ENCODE measurements at regions not wholly inside any gene's neighbourhood (a gene's known extent, or its start where the extent isn't known, plus 50 kb on each side); places are given as distances from the start of the nearest gene placed in this dataset.
"Not testable (repeated sequence)": the region's sequence is repeated elsewhere in the genome, so short reads cannot be mapped to it uniquely, and the experiment has no call there.

GRCh38 chrX:2572740-2573139 lies 72.0 kb upstream of the DHRSX start:
- DNase-seq (ENCODE audit: low read depth in 2 of 2) = no peak

- no peak for DNase-seq (ENCODE audit: low read depth in 2 of 2)
Measured at GRCh38 chrX:2568125-2568524, 67.3 kb upstream of the DHRSX start.

DNA sequence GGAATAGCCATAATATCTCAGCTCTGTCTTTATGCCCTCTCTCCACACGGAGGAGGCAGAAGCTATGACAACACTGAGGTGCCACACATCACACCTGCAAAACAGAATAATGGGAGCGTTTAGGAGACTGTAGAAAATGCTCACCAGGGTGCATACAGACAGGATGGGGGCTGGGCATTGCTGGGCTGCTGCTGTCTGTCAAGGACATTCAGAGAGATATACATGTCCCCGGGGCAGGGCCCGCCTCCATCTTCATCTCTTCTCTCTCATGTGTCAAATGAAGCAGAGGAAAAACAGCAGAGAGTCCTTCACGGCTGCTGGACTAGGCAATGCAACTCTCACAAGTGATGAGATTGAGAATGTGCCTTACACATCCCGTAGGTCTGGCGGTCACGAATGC lies 65.3 kb upstream of the DHRSX start:
- no peak for DNase-seq (ENCODE audit: low read depth in 2 of 2)

- DNase-seq (ENCODE audit: low read depth in 2 of 2) = no peak
Measured at GRCh38 chrX:2561456-2561855, 60.7 kb upstream of the DHRSX start.

DNA sequence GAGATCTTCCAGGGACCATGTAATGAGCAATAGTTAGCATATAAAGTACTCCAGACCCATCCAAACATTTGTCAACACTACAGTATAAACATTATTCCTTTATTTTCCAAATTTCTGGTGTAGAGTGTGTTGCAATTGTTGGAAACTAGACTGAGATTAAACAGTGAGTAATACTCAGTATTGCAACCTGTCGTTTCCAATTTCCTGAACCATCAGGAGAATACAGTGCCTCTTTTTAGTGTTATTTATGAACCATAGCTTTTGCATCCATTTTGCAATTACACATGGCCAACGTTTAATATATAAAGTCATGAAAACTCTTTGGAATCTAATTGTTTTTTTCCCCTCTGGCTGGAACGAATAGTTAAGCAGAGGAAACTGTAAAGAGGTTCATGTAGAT lies 58.3 kb upstream of the DHRSX start:
- DNase-seq (ENCODE audit: low read depth in 2 of 2) = no peak

DNA sequence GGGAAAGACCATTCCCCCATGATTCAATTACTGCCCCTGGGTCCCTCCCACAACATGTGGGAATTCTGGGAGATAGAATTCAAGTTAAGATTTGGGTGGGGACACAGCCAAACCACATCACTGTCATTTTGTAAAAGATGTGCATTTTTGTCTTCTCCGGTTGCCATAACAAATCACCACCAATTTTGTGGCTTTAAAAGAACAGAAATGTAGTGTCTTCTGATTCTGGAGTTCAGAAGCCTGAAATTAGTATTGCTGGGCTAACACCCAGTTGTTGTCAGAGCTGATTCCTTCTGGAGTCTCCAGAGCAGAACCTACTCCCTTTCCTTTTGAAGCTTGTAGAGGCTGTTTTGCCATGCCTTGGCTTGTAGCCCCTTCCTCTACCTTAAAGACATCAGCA lies 54.1 kb upstream of the DHRSX start:
- DNase-seq (ENCODE audit: low read depth in 2 of 2) = no peak

- DNase-seq (ENCODE audit: low read depth in 2 of 2) = not testable (repeated sequence)
Measured at GRCh38 chrX:2554066-2554465, 53.3 kb upstream of the DHRSX start.

DNA sequence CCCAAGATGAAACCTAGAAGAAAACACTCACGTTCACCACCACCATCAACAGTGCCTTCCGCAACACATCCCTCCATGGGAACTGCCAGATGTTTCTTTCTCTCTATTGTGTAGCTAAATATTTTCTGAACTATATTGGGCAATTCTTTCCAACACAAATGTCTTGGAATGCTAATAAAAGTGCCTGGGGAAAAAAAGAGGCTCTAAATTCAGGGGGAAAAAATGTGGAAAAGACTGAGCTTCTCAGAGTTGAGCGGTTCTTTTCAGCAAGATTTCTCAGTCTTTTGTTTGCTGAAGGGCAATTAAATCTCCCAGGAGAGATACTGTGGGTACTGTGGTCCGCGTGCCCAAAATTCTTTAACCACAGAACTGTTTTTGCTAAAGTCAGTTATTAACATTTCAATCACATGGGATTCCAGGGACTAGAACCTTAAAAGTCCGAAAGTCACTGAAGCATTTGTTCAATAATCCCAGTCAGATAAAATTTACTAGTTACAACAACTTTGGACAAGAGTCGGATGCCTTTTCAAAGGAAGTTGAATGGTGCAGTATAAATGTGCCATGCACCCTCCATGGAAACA lies 51.9 kb upstream of the DHRSX start:
- DNase-seq (ENCODE audit: low read depth in 2 of 2) = no peak

DNA sequence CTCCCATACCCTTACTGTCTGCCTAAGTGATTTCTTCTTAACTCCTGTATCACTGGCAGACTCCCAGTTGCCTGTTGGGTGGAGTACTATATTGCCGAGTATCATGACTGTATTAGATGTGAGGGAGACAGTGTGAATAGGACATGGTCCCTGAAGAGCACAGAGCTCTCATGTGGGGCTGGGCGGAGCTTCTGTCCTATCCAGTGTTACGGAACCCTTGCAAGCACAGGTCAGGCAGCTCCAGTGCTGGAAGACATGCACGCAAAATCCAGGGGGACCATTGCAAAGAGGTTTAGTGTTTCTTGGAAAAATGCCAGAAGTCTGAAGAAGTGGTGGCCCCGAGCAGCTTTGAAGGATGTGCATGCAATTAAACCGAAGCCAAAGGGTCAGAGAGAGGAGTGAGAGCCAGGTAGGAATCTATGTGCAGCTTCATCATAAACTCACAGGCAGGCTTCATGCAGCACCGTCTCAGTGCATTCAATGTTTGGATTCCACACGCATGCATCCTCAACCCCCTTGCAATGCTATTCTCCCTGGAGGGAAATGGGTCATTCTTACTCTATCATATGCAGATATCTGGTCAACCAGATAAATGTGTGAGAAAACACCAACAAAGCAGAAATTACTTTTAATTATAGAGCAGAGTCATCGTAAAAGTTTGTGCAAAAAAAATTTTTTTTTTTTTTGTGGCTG lies 49.7 kb upstream of the DHRSX start:
- no peak for DNase-seq (ENCODE audit: low read depth in 2 of 2)
